ENCODE measurements at regions not wholly inside any gene's neighbourhood (a gene's known extent, or its start where the extent isn't known, plus 50 kb on each side); places are given as distances from the start of the nearest gene placed in this dataset.
A peak's percentile ranks its signal among the peaks of the same experiment; 100 is the strongest.

GRCh38 chr2:88838165-88838635 is 146.7 kb downstream of the RPIA start:
- H3K4me3 ChIP-seq (ENCODE audit: low read depth, low read length): no peak overlapping the region
- no peak for TF ChIP-seq CTCF (conservative IDR thresholded peaks at IDR 0.05; ENCODE audit: low read depth, low read length)
- DNase-seq (ENCODE audit: low read depth): no peak

GRCh38 chr2:88841224-88841929 is 149.9 kb downstream of the RPIA start:
- no peak for DNase-seq (ENCODE audit: low read depth)
- TF ChIP-seq CTCF (conservative IDR thresholded peaks at IDR 0.05; ENCODE audit: low read depth, low read length): no peak
- H3K4me3 ChIP-seq (ENCODE audit: low read depth, low read length): no peak overlapping the region

GRCh38 chr2:88842656-88843460 is 151.4 kb downstream of the RPIA start:
- no peak for TF ChIP-seq CTCF (conservative IDR thresholded peaks at IDR 0.05; ENCODE audit: low read depth, low read length)
- DNase-seq (ENCODE audit: low read depth): peak; percentile 45

GRCh38 chr2:88843651-88844050 is 152.2 kb downstream of the RPIA start:
- no peak overlapping the region for H3K4me3 ChIP-seq (ENCODE audit: low read depth, low read length)
- no peak for DNase-seq (ENCODE audit: low read depth)
- TF ChIP-seq CTCF (conservative IDR thresholded peaks at IDR 0.05; ENCODE audit: low read depth, low read length): no peak

More at GRCh38 chr2:88842656-88843460, 151.4 kb downstream of the RPIA start:
- H3K4me3 ChIP-seq (ENCODE audit: low read depth, low read length): no peak overlapping the region

- no peak for DNase-seq (ENCODE audit: low read depth)
- TF ChIP-seq CTCF (conservative IDR thresholded peaks at IDR 0.05; ENCODE audit: low read depth, low read length): no peak
- H3K4me3 ChIP-seq (ENCODE audit: low read depth, low read length): no peak overlapping the region
Observed at GRCh38 chr2:88844960-88845359, 153.5 kb downstream of the RPIA start.

GRCh38 chr2:88845772-88846661 is 154.5 kb downstream of the RPIA start:
- H3K4me3 ChIP-seq (ENCODE audit: low read depth, low read length): no peak overlapping the region
- no peak for DNase-seq (ENCODE audit: low read depth)
- no peak for TF ChIP-seq CTCF (conservative IDR thresholded peaks at IDR 0.05; ENCODE audit: low read depth, low read length)

All from choroid plexus epithelial cell (primary cell).